ENCODE measurements at regions not wholly inside any gene's neighbourhood (a gene's known extent, or its start where the extent isn't known, plus 50 kb on each side); places are given as distances from the start of the nearest gene placed in this dataset.

DNA sequence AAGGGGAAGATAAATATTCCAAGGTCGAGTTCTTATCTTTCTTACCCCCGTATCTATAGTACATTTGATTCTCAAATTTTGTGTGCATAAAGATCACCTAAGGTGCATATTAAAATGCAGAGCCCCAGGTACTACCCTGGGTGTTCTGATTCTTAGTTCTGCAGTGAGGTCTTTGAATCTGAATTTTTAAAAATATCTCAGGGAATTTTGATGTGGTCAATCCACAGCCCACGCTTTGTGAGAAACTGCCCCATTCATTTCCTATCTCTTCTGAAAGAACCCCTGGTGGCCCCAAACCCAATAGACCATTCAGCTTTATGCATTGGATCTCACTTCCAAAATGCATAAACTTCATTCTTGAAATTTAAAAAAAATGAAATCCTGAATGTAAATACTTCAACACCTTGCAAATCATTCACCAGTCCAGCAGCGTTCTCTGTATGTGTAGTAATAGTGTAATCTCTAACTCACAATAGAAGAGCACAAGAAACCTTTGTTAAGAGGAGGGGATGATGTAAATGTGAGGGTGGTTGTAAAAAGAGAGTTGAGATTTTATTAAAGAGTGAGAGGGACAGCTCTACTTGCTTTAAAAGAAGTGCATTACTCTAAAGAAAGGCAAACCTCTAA, 108.8 kb upstream of the ZP4 start:
- Histone ChIP-seq H3K36me3 (ENCODE audit: control insufficient read depth in 2 of 2, insufficient read depth in 1 of 2, low read length in 2 of 2) (no peaks in the 10 kb centered on the region), H3K9me3 (ENCODE audit: control insufficient read depth, insufficient read depth, low read depth, low read length) (no peaks in the 10 kb centered on the region), H3K4me3 (ENCODE audit: low read depth, low read length) (no peak overlapping the region), H3K4me1 (ENCODE audit: control insufficient read depth, insufficient read depth, low read length) (no peaks in the 10 kb centered on the region), H3K27ac (ENCODE audit: extremely low read depth, low read depth, low read length) (no peak overlapping the region)
- CTCF ChIA-PET: interaction anchor here (0.7 kb wide), 1 partner anchor 45 kb away, joined by 3 read pairs; no protein-coding TSS in a partner anchor
- no peak for TF ChIP-seq ZNF610 (tag by site-specific recombination; IDR thresholded peaks at IDR 0.05; ENCODE audit: borderline replicate concordance)
- TF ChIP-seq ZNF311 (tag by site-specific recombination; IDR thresholded peaks at IDR 0.05; ENCODE audit: borderline replicate concordance): no peak
- no peak for TF ChIP-seq ZNF843 (tag by site-specific recombination; IDR thresholded peaks at IDR 0.05)
- TF ChIP-seq, protein P1, sequence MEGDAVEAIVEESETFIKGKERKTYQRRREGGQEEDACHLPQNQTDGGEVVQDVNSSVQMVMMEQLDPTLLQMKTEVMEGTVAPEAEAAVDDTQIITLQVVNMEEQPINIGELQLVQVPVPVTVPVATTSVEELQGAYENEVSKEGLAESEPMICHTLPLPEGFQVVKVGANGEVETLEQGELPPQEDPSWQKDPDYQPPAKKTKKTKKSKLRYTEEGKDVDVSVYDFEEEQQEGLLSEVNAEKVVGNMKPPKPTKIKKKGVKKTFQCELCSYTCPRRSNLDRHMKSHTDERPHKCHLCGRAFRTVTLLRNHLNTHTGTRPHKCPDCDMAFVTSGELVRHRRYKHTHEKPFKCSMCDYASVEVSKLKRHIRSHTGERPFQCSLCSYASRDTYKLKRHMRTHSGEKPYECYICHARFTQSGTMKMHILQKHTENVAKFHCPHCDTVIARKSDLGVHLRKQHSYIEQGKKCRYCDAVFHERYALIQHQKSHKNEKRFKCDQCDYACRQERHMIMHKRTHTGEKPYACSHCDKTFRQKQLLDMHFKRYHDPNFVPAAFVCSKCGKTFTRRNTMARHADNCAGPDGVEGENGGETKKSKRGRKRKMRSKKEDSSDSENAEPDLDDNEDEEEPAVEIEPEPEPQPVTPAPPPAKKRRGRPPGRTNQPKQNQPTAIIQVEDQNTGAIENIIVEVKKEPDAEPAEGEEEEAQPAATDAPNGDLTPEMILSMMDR (tag by site-specific recombination; IDR thresholded peaks at IDR 0.05): no peak
- TF ChIP-seq, protein P2, sequence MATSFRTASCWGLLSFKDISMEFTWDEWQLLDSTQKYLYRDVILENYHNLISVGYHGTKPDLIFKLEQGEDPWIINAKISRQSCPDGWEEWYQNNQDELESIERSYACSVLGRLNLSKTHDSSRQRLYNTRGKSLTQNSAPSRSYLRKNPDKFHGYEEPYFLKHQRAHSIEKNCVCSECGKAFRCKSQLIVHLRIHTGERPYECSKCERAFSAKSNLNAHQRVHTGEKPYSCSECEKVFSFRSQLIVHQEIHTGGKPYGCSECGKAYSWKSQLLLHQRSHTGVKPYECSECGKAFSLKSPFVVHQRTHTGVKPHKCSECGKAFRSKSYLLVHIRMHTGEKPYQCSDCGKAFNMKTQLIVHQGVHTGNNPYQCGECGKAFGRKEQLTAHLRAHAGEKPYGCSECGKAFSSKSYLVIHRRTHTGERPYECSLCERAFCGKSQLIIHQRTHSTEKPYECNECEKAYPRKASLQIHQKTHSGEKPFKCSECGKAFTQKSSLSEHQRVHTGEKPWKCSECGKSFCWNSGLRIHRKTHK (tag by site-specific recombination; IDR thresholded peaks at IDR 0.05): no peak
- no peak for TF ChIP-seq GLIS1 (tag by site-specific recombination; IDR thresholded peaks at IDR 0.05)
- TF ChIP-seq ZNF292 (tag by site-specific recombination; IDR thresholded peaks at IDR 0.05; ENCODE audit: borderline replicate concordance, low read depth): no peak
- TF ChIP-seq ZNF16 (tag by site-specific recombination; IDR thresholded peaks at IDR 0.05; ENCODE audit: low read depth): no peak
- TF ChIP-seq MEIS1 (CRISPR knock-in tag; IDR thresholded peaks at IDR 0.05; ENCODE audit: borderline replicate concordance): no peak
- TF ChIP-seq ZNF354C (tag by site-specific recombination; IDR thresholded peaks at IDR 0.05; ENCODE audit: borderline replicate concordance, low read depth): no peak
- TF ChIP-seq ZNF768 (tag by site-specific recombination; IDR thresholded peaks at IDR 0.05): no peak
- TF ChIP-seq SP3 (tag by site-specific recombination; IDR thresholded peaks at IDR 0.05): no peak
- no peak for TF ChIP-seq ZBTB1 (tag by site-specific recombination; IDR thresholded peaks at IDR 0.05)
- TF ChIP-seq, protein P3, sequence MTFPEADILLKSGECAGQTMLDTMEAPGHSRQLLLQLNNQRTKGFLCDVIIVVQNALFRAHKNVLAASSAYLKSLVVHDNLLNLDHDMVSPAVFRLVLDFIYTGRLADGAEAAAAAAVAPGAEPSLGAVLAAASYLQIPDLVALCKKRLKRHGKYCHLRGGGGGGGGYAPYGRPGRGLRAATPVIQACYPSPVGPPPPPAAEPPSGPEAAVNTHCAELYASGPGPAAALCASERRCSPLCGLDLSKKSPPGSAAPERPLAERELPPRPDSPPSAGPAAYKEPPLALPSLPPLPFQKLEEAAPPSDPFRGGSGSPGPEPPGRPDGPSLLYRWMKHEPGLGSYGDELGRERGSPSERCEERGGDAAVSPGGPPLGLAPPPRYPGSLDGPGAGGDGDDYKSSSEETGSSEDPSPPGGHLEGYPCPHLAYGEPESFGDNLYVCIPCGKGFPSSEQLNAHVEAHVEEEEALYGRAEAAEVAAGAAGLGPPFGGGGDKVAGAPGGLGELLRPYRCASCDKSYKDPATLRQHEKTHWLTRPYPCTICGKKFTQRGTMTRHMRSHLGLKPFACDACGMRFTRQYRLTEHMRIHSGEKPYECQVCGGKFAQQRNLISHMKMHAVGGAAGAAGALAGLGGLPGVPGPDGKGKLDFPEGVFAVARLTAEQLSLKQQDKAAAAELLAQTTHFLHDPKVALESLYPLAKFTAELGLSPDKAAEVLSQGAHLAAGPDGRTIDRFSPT (tag by site-specific recombination; IDR thresholded peaks at IDR 0.05): no peak
- no peak for TF ChIP-seq ZNF473 (tag by site-specific recombination; IDR thresholded peaks at IDR 0.05)
- no peak for TF ChIP-seq SALL2 (tag by site-specific recombination; IDR thresholded peaks at IDR 0.05; ENCODE audit: borderline replicate concordance)
- POLR2A ChIA-PET: no interaction called here

DNA sequence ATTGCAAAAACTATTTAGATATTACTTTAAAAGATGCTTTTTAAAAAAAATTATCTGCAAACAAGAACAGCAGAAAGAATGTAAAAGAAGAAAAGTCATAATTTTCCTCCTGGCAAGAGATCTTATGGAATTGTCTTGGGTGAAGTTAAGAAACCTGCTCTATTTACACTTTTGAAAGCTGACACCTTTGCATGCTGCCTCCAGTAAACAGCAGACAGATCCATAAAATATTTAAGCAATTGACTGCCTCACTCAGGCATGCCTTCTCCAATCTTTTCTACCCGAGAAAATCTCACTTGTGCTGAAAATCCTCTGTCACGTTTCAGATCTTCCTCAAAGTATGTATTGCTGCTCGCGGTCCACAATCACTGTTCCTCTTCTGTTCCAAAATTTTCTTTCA, 107.9 kb upstream of the ZP4 start:
- Histone ChIP-seq H3K27ac (ENCODE audit: extremely low read depth, low read depth, low read length) (no peak overlapping the region), H3K4me1 (ENCODE audit: control insufficient read depth, insufficient read depth, low read length) (no peaks in the 10 kb centered on the region), H3K4me3 (ENCODE audit: low read depth, low read length) (no peak overlapping the region), H3K36me3 (ENCODE audit: control insufficient read depth in 2 of 2, insufficient read depth in 1 of 2, low read length in 2 of 2) (no peaks in the 10 kb centered on the region), H3K9me3 (ENCODE audit: control insufficient read depth, insufficient read depth, low read depth, low read length) (no peaks in the 10 kb centered on the region)
- POLR2A ChIA-PET: no interaction called here
- TF ChIP-seq ZNF391 (tag by site-specific recombination; IDR thresholded peaks at IDR 0.05; ENCODE audit: borderline replicate concordance, low read depth) (no peak), ZBTB7A (tag by site-specific recombination; IDR thresholded peaks at IDR 0.05; ENCODE audit: low read depth) (no peak), ZNF266 (tag by site-specific recombination; IDR thresholded peaks at IDR 0.05; ENCODE audit: low read depth) (no peak), REPIN1 (tag by site-specific recombination; IDR thresholded peaks at IDR 0.05; ENCODE audit: low read depth) (no peak), ZNF335 (tag by site-specific recombination; conservative IDR thresholded peaks at IDR 0.05) (no peak), ZXDB (tag by site-specific recombination; IDR thresholded peaks at IDR 0.05) (no peak), ZNF132 (tag by site-specific recombination; IDR thresholded peaks at IDR 0.05; ENCODE audit: borderline replicate concordance) (no peak), KLF16 (tag by site-specific recombination; IDR thresholded peaks at IDR 0.05) (no peak), ZNF626 (tag by site-specific recombination; IDR thresholded peaks at IDR 0.05) (no peak), GLIS1 (tag by site-specific recombination; IDR thresholded peaks at IDR 0.05) (no peak), ZBTB48 (tag by site-specific recombination; IDR thresholded peaks at IDR 0.05) (no peak)
- CTCF ChIA-PET: no interaction called here
